Hematopoietic multipotent progenitor cell treated with erythropoietin and hydrocortisone succinate and interleukin-3 and kit ligand, for 4 days (in vitro differentiated cells): ENCODE measurements at regions not wholly inside any gene's neighbourhood (a gene's known extent, or its start where the extent isn't known, plus 50 kb on each side); places are given as distances from the start of the nearest gene placed in this dataset.
A peak's percentile ranks its signal among the peaks of the same experiment; 100 is the strongest.
"Not testable (repeated sequence)": the region's sequence is repeated elsewhere in the genome, so short reads cannot be mapped to it uniquely, and the experiment has no call there.

ENCODE experiments used
- DNase-seq: peaks from one replicate; pipeline ENCODE4 v3.0.0-alpha.2; 2015

- not testable (repeated sequence) for DNase-seq
These were observed 181.4 kb downstream of the TEX29 start for GRCh38 chr13:111501596-111502535.

DNA sequence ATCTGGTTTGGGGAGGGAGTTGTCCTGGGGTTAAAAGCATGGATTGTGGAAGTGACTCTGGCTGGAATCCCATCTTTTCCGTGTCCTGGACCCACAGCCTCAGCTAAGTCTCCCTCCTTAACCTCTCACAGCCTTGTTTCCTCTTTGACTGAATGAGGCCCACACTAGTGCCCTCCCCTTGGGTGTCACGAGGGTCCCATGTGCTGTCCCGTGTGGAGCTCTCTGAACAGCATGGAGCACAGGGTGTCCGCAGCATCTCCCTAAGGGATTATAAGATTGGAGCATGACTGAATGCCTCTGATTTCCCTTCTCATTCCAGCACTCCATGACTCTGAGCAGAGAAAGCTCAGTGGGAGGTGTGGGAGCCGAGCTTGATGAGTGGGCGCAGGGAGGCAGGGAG is 182.5 kb downstream of the TEX29 start:
- no peak for DNase-seq

GRCh38 chr13:111503376-111503775 is 182.9 kb downstream of the TEX29 start:
- DNase-seq, result no peak

DNA sequence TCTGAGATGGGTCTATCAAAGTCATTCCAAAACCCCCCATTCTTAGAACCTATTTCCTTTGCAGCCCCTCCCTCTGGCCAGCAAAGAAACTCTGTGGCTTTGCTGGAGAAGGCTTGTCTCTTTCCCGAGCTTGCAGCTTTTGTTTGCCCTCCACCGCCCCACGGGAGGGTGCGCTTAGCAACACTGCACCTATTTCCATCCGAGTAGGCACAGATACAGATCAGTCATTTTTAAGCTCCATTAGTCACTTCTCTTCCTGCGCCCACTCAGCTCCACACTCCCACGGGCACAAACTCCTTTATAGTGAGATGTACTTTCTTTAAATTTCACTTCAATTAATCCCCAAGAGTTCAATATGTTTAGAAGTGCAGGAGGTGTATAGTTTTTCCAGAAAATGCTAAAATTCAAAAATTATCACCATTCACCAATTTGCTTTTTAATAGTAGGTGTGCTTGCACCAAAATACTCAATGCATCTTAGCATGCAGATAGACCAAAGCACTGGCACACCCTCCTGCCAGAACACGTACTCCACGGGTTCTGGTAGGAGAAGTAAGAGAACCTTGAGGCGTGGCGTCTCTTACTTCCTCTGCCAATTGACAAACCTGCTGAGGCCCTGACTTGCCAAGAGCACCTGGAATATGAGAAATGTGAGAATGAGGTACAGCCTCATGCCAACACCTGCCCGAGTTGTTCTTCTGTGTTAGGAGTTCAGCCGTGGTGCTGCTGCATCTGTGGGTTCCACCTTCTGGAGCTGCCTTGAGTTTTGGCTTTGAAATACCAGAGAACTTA is 183.7 kb downstream of the TEX29 start:
- no peak for DNase-seq

GRCh38 chr13:111505175-111505777 is 184.8 kb downstream of the TEX29 start:
- peak; percentile 23 for DNase-seq

GRCh38 chr13:111506125-111506524 is 185.7 kb downstream of the TEX29 start:
- DNase-seq, result no peak

GRCh38 chr13:111506621-111507020 is 186.2 kb downstream of the TEX29 start:
- no peak for DNase-seq

GRCh38 chr13:111508164-111508870 is 187.9 kb downstream of the TEX29 start:
- DNase-seq, result no peak

GRCh38 chr13:111508902-111509509 is 188.6 kb downstream of the TEX29 start:
- DNase-seq, result no peak

DNA sequence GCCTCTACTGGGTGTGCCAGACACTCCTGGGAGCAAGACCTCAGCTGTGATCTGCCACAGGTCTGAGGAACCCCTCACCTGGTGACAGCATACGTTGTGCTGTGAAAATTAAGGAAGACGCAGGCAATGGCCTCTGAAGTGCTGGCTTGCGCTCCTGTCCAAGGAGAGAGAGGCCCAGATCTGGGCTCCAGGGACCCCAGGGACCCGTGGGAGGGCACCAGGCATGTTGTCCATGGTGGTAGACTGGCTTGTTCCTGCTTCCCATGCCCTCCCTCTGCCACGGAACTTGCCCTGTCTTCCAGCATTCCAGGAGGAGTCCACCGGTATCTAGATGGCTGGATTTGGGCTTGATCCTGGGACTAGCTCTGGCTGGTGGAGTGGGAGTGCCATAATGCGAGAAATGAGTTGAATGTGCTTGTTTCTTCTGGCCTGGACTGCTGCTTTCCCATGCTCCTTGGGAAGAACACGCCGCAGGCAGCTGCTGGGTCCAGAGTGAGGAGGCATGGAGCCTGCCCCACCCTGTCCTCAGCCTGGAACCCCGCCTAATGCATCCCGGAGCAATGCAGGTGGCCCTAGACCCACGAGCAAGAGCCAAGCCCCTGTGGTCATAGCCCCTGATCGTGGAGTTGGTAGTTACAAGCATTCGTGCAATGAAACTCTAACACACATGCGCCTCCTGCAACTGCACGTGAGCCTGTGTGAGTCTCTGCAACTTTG is 190.2 kb downstream of the TEX29 start:
- no peak for DNase-seq

DNA sequence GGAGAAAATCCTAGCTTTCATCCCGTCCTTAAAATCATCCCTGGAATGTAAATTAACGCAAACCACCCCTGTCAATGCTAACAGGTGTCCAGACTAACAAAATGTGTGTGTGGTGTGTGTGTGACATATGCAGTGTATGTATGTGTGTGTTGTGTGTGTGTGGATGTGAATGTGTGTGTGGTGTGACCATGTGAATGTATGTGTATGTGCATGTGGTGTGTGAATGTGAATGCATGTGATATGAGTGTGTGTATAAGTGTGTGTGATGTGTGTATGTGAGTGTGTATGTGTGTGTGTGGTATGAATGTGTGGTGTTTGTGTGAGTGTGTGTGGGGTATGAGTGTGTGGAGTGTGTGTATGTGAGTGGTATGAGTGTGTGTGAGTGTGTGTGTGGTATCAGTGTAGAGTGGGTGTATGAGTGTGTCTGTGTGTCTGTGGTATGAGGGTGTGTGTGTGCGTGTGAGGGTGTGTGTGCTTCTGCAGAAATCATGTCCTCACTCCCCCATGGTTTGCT is 190.8 kb downstream of the TEX29 start:
- DNase-seq, result no peak

DNA sequence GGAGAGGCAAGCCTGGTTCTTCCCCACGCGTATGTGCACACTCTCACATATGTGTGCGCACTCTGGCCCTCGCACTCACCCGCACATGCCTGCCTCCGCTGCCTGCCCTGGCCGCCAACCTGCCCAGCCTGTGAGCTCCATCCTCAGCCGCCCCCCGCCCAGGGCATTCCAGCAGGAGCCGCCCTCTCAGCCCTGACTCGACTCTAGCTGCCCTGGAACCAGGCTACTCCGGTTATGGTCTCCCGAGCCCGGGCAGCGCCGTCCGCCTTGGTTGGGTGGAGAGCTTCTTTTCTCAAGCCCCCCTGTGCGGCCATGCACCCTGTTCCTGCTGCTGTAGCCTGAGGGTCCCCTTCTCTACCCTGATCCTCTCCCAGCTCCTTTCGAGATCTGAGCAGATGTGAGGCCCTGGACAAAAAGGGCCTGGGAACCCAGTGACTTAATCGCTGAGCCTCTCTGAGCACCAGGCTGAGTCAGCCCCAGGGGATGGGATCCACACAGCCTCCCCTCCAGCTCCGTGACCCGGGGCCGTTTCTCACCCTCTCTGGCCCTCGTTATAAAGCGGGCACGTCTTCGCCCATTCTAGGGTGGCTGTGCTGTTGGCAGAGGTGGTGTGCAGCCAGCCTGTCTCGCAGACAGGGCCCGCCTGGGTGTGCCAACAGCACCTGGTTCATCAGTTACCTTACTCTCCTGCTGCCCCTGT is 191.5 kb downstream of the TEX29 start:
- no peak for DNase-seq

DNA sequence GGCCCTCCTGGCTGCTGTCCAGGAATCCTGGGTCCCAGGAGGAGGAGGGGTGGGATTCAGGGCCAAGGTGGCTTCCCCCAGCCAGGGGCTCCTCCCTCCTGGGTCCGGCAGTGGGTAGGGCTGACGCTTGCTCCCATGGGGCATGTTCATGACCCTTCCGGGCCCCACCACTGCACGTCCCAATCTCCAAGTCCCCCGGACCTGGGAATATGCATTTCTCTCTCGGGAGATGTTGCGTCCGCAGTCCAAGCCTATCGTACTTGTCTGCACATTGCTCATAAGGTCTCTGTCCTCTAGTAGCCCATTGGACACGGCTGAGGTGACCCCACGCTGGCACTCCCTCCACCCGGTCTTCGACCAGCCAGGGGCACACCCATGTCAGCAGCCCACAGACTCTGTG is 192.3 kb downstream of the TEX29 start:
- DNase-seq, result no peak

- DNase-seq, result no peak
These were observed 193.5 kb downstream of the TEX29 start for GRCh38 chr13:111513766-111514609.

- DNase-seq, result no peak
These were observed 194.3 kb downstream of the TEX29 start for GRCh38 chr13:111514610-111515306.

- DNase-seq, result no peak
These were observed 194.8 kb downstream of the TEX29 start for GRCh38 chr13:111515307-111515617.

GRCh38 chr13:111515635-111516034 is 195.2 kb downstream of the TEX29 start:
- DNase-seq, result no peak

- DNase-seq, result no peak
These were observed 196.5 kb downstream of the TEX29 start for GRCh38 chr13:111516712-111517640.
